ENCODE measurements at regions not wholly inside any gene's neighbourhood (a gene's known extent, or its start where the extent isn't known, plus 50 kb on each side); places are given as distances from the start of the nearest gene placed in this dataset.
A peak's percentile ranks its signal among the peaks of the same experiment; 100 is the strongest.
"Not testable (repeated sequence)": the region's sequence is repeated elsewhere in the genome, so short reads cannot be mapped to it uniquely, and the experiment has no call there.

GRCh38 chr22:16389256-16389655 lies 203.4 kb downstream of the CCT8L2 start:
- H3K4me3 Mint-ChIP-seq, H3K27ac Mint-ChIP-seq, DNase-seq, ATAC-seq, H3K4me1 Mint-ChIP-seq, H3K36me3 Mint-ChIP-seq, POLR2A ChIA-PET: not testable (repeated sequence)
- Mint-ChIP-seq H3K27me3 (peaks cover 10 to 40% (median 18%) of the 10 kb centered on the region in 5 donors), H3K9me3 (peaks cover 0 to 10% (median 2%) of the 10 kb centered on the region in 9 donors)

- peaks cover 0 to 10% (median 2%) of the 10 kb centered on the region in 9 donors for H3K9me3 Mint-ChIP-seq
Observed at GRCh38 chr22:16388616-16389015, 204.0 kb downstream of the CCT8L2 start.

GRCh38 chr22:16388127-16388526 lies 204.5 kb downstream of the CCT8L2 start:
- H3K4me1 Mint-ChIP-seq, H3K36me3 Mint-ChIP-seq, ATAC-seq, POLR2A ChIA-PET, DNase-seq, H3K9me3 Mint-ChIP-seq, H3K27ac Mint-ChIP-seq: not testable (repeated sequence)
- H3K27me3 Mint-ChIP-seq, result peaks cover 4 to 40% (median 18%) of the 10 kb centered on the region in 5 donors
- peak overlapping the region in 1 of 10 donors; percentile 24 for H3K4me3 Mint-ChIP-seq

More at GRCh38 chr22:16388616-16389015, 204.0 kb downstream of the CCT8L2 start:
- H3K4me1 Mint-ChIP-seq, H3K4me3 Mint-ChIP-seq, H3K27ac Mint-ChIP-seq, DNase-seq, POLR2A ChIA-PET, H3K36me3 Mint-ChIP-seq, ATAC-seq: not testable (repeated sequence)
- H3K27me3 Mint-ChIP-seq, result peaks cover 9 to 40% (median 18%) of the 10 kb centered on the region in 5 donors

- ATAC-seq, result not testable (repeated sequence)
Observed at GRCh38 chr22:16387543-16387942, 205.1 kb downstream of the CCT8L2 start.

GRCh38 chr22:16387088-16387487 lies 205.5 kb downstream of the CCT8L2 start:
- DNase-seq (no peak), ATAC-seq (no peak)
- Mint-ChIP-seq H3K27me3 (peaks cover 4 to 35% (median 18%) of the 10 kb centered on the region in 5 donors), H3K36me3 (no peaks in the 10 kb centered on the region), H3K4me1 (peaks cover 0 to 5% (median 0%) of the 10 kb centered on the region in 4 donors), H3K9me3 (peaks cover 0 to 4% (median 0%) of the 10 kb centered on the region in 9 donors), H3K27ac (no peak overlapping the region), H3K4me3 (no peak overlapping the region)
- POLR2A ChIA-PET, result no interaction called here

More at GRCh38 chr22:16387543-16387942, 205.1 kb downstream of the CCT8L2 start:
- Mint-ChIP-seq H3K4me3 (peak overlapping the region in 1 of 10 donors; percentile 4), H3K27me3 (peaks cover 4 to 40% (median 18%) of the 10 kb centered on the region in 5 donors)
- POLR2A ChIA-PET, DNase-seq, H3K4me1 Mint-ChIP-seq, H3K27ac Mint-ChIP-seq, H3K9me3 Mint-ChIP-seq, H3K36me3 Mint-ChIP-seq: not testable (repeated sequence)

GRCh38 chr22:16361328-16361727 lies 231.3 kb downstream of the CCT8L2 start:
- H3K4me1 Mint-ChIP-seq, POLR2A ChIA-PET, H3K4me3 Mint-ChIP-seq, ATAC-seq, DNase-seq, H3K27me3 Mint-ChIP-seq, H3K9me3 Mint-ChIP-seq, H3K27ac Mint-ChIP-seq, H3K36me3 Mint-ChIP-seq: not testable (repeated sequence)

- H3K9me3 Mint-ChIP-seq, H3K4me1 Mint-ChIP-seq, DNase-seq, H3K4me3 Mint-ChIP-seq, ATAC-seq, POLR2A ChIA-PET, H3K27ac Mint-ChIP-seq, H3K27me3 Mint-ChIP-seq, H3K36me3 Mint-ChIP-seq: not testable (repeated sequence)
Observed at GRCh38 chr22:16352637-16353036, 240.0 kb downstream of the CCT8L2 start.

DNA sequence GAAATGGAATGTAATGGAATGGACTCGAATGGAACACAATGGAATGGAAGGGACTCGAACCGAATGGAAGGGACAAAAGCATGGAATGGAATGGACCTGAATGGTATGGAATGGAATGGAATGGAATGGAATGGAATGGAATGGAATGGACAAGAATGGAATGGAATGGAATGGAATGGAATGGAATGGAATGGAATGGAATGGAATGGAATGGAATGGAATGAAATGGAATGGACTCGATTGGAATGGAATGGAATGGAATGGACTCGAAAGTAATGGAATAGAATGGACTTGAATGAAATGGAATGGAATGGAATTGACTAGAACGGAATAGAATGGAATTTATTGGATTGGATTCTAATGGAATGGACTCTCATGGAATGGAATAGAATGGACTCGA lies 245.5 kb downstream of the CCT8L2 start:
- H3K9me3 Mint-ChIP-seq, H3K27ac Mint-ChIP-seq, H3K4me1 Mint-ChIP-seq, ATAC-seq, DNase-seq, H3K36me3 Mint-ChIP-seq, H3K4me3 Mint-ChIP-seq, H3K27me3 Mint-ChIP-seq, POLR2A ChIA-PET: not testable (repeated sequence)

GRCh38 chr22:16315565-16315964 lies 277.0 kb downstream of the CCT8L2 start:
- peaks cover 0 to 21% (median 0%) of the 10 kb centered on the region in 9 donors for H3K9me3 Mint-ChIP-seq
- H3K27ac Mint-ChIP-seq, H3K27me3 Mint-ChIP-seq, POLR2A ChIA-PET, H3K4me1 Mint-ChIP-seq, ATAC-seq, DNase-seq, H3K4me3 Mint-ChIP-seq, H3K36me3 Mint-ChIP-seq: not testable (repeated sequence)

All from naive thymus-derived CD8-positive, alpha-beta T cell (primary cell).